DMS114 treated with DMSO at 0.1 percent for 48 hours (cell line): ENCODE measurements at regions not wholly inside any gene's neighbourhood (a gene's known extent, or its start where the extent isn't known, plus 50 kb on each side); places are given as distances from the start of the nearest gene placed in this dataset.
"Not testable (repeated sequence)": the region's sequence is repeated elsewhere in the genome, so short reads cannot be mapped to it uniquely, and the experiment has no call there.

Source experiments
- DNase-seq: peaks from one replicate; lab custom pipeline; 2025; ENCODE audit not compliant: unreplicated experiment; lab: John Stamatoyannopoulos, UW

DNA sequence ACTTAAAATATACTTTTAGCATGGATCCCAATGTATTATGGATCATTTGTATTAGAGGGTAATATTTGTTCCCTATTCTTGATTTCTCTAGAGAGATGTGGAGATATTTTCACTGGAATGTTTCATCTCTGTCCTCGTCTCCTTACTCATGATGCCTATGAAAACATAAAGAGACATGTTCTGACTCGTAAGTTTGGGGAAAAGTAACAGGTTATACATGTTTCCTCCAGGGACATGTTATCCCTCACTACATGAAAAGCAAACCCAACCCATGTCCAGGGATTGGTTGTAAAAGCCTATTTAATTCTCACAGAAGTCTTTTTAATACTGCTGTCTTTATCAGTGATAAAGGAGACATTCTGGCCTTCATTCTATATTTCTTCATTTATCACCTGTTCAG lies 621.4 kb downstream of the GABRG1 start:
- no peak for DNase-seq

DNA sequence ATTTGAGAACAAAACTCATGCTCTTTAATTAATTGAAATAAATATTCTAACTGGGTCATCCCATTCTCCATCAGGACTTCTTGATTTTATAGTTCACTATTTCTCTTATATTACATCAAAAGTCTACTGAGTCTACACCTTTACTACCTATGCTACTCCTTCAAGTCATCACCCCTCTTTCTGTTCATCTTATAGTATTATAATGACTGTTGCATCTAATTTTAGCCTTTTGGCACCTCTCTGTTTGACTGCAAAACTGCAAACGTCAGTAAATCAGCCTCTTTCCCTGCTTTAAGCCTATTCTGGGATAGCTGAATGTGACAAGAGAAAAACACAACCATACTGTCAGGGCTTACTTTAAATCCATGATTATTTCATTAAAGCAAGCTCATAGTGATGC lies 639.1 kb downstream of the GABRG1 start:
- DNase-seq = no peak

DNA sequence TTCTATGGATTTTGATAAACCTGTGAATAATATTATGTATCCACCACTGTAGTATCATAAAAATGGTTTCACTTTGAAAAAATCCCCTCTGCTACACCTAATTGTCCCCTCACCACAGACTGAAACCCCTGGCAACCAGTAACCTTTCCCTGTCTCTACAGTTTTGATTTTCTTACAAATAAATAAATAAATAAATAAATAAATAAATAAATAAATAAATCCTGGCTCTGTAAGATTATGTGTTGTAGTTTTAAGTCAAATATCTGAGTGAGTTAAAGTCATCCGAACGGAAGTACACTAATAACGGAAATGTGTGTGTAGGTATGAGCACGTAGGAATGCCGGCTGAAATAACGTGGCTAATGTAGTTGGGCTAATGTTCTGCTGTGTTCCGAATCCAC lies 641.5 kb downstream of the GABRG1 start:
- no peak for DNase-seq

DNA sequence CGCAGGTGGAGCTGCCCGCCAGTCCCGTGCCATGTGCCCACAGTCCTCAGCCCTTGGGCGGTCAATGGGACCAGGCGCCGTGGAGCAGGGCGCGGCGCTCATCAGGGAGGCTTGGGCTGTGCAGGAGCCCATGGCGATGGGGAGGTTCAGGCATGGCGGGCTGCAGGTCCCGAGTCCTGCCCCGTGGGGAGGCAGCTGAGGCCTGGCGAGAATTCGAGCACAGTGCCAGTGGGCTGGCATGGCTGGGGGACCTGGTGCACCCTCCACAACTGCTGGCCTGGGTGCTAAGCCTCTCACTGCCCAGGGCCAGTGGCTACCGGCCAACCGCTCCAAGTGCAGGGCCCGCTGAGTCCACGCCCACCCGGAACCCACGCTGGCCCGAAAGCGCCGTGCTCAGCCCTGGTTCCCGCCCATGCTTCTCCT lies 646.5 kb downstream of the GABRG1 start:
- no peak for DNase-seq

DNA sequence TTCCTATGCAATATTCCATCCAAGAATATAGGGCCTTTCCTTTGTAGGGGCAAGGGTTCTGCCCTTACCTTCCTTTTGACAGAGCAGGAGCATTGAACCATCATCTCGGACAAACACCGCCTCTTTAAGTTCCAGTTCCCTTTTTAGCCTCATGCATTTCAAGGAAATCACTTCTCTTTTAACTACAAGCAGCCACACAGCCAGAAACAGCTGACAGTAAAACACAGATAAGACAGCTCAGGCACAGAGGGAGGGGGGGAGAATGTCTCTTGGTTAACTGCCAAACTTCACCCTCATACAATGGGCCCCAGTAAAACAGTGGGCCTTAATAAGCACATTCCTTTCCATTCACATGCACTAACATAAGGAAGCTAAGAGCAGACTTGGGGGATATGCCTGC lies 648.3 kb downstream of the GABRG1 start:
- DNase-seq = no peak

DNA sequence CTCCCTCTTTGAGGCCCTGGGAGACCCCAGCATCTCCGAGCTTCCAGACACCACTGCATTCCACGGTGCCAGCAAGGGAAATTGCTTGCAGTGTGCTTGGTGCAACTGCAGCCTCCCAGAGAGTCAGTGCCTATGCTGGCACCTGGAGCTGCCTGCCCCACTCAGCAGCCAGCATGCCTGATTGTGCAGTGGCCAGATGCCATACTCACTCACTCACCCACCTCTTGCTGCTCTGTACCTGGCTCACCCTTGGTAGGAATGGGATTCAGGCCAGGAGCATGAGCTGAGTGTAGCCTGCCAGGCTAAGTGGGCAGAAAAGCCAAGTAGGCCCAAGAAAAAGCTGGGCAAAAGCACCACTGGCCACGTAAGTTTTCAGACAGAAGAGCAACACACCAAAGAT lies 651.4 kb downstream of the GABRG1 start:
- no peak for DNase-seq

DNA sequence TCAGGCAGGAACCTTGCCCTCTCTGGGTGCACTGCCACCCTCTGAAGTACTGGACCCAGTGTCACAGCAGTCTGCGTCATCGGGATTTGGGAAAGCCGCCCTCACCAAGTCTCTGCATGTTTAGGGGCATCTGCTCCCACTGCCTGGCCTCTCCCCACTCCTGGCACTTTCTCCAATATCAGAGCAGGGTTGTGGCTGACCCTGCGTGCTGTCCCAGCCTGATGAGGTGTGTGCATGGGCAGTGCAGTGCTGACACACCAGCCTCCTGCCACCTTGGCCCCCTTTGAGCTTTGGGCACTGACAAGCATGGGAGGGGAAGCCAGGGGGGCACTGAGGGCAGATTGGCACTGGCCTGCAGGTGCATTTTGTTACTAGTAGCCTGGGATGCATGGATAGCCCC lies 652.5 kb downstream of the GABRG1 start:
- DNase-seq = no peak

DNA sequence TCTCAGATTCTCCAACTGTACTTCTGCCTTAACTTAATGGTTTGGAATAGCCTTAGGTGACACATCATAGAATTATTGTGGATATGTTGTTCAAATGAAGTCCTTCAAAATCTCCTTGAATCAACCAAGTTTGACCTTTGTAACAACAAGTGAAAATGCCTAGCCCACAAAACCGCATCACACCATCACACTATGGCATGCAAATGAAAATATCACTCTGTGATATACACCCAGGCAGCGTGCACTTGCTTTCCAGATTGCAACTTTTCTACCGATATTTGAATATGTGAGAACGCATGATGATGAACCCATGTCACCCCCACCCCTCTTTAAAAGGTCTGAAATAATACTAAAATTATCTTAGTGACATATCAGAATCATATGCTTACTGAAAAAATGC lies 656.7 kb downstream of the GABRG1 start:
- no peak for DNase-seq

DNA sequence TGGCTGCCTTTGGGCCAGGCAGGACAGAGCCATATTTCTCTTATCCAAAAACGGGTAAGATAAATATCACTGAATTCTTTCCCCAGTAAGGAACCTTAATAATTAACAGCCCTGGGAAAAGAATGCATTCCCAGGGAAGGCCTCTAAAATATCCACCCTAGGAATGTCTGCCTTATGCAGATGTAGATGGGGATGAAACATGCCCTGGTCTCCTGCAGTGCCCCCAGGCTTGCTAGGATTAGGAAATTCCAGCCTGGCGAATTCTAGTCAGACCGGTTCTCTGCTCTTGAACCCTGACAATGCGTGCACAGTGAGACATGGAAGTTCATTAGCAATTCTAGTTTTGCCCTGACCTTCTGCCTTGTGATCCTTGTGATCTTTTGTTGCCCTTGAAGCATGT lies 663.7 kb downstream of the GABRG1 start:
- DNase-seq = not testable (repeated sequence)

DNA sequence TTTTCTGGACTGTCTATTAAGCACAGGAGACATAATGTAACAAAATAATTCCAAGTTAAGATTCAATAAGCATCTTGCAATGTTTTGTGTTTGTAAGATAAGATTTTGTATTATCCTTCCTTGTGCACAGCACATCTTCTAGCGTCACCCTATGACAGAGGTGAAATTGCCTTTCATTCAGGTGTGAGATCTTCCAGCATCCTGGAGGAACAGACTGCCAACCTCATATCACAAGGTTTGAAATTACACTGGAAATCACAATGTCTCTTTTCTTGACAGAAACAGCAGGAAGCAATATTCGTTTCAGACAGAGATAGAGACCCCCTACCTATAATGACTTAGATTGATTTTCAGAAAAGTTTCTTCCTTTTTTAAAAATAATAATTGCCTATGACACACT lies 668.6 kb downstream of the GABRG1 start:
- no peak for DNase-seq

DNA sequence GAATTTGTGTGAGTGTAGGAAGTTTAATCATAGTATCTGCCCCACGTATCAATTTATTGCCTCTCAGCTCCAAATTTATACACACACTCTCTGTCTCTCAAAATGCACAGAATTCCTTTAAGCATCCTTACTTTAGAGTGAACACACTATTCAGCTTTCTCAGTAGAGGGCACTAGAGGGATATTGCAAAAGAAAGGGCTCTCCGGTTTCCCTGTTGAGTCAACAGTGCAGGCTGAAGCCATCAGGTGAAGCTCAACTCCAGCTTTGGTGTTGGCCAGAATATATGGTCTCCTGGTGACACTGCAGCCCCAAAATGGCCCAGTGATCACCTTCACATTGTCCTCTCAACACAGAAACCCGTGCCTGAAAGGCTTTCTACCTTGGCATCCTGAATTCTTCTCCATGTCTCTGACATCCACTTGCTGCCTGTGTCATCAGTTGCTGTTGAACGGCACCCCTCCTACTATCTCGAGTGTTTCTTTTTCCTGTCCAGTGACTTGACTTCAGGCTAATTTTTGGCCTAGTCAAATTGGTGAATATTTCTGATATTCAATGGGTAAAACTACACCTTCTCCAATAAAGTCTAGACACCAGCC lies 670.5 kb downstream of the GABRG1 start:
- DNase-seq = peak; percentile 4

DNA sequence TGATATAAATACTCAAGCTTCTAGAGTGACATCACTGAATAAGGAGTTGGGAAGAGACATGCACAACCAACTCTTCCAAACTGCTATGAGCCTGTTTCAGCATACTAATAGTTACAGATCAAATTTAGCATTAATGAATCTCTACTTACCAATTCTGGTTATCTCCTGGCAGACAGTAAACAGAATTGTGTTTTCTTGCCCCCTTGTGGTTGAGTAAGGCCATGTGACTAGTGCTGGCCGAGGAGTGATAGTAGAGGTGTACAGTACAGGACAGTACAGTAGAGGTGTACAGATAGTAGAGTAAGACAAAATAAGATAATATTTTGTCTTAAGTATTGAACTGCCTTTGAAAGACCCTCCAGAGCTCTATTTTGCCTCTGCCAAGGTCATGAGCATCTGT lies 681.4 kb downstream of the GABRG1 start:
- no peak for DNase-seq

DNA sequence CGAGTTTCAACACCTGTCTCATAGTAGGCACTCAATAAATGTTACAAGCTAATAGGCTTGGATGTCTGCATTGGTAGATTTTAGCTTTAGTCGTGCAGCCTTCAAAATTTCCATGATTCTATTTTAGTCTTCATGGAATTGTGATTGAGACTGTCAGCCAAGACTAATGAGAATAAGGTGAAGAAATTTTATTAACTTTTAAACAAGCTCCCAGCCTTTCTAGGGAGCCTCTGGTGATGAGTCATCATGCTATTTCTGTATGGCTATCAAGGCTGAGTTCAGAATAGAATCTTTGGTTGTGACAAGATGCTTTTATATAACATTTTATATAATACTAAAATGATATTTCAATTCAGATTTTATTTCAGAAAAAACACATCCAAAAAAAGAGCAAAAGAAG lies 685.8 kb downstream of the GABRG1 start:
- DNase-seq = no peak

DNA sequence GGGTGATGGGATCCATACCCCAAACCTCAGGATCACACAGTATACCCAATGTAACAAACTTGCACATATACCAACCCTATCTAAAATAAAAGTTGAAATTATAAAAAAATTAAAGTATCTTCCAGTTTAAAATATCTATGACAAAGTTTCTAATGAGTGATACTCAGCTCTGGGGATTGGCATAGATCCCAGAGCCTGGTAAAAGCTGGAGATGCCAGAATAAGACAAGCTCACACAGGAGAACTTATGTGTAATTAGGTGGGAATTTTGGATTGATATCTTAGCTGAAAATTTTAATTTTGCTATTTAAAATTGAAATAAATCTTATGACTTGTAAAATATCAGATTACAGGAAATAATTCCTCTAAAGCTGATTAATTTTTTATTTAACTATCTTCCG lies 686.5 kb downstream of the GABRG1 start:
- DNase-seq = no peak

DNA sequence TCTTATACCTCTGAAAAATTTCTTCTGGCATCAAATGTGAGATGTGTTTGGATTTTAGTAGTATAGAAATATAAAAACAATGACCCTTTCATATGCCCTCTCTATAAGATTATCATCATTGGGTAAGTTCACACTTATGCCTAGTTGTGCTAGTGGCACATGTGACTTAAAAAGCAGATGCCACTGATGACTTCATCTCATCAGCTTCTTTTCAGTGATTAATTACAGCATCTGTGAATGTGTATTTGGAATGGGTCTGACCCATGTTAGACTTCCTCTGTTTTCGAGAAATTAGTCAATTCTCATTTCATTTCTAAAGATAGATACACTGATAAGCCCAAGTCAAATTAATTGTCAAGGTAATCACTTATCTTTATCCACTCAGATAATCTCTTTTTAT lies 698.7 kb downstream of the GABRG1 start:
- DNase-seq = no peak

DNA sequence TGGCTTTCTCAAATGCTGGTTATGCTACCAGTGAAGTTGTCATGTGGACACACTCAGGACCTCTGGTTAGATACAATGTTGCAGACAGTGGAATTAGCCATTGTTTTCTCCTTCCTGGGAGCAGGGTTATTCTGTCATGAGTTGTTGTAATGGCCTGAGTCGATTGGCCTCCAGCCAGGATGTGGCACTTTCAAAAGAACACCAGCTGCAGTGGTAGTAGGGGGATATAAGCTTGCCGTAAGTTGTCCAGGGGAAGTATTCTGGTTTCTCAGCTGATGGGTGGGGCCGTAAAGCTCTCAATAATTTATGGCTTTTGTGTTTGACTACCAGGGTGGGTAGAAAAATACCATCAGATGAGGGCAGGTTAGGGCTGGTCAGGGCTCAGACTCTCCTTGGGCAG lies 697.5 kb upstream of the GNPDA2 start:
- no peak for DNase-seq

DNA sequence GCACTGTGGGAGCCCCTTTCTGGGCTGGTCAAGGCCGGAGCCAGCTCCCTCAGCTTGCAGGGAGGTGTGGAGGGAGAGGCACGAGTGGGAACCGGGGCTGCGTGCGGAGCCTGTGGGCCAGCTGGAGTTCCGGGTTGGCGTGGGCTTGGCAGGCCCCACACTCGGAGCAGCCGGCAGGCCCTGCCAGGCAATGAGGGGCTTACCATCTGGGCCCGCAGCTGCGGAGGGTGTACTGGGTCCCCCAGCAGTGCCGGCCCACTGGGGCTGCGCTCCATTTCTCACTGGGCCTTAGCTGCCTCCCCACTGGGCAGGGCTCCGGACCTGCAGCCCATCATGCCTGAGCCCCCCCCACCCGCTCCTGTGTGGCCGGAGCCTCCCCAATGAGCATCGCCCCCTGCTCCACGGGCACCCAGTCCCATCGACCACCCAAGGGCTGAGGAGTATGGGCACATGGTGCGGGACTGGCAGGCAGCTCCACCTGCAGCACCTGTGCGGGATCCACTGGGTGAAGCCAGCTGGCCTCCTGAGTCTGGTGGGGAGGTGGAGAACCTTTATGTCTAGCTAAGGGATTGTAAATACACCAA lies 693.8 kb upstream of the GNPDA2 start:
- not testable (repeated sequence) for DNase-seq

DNA sequence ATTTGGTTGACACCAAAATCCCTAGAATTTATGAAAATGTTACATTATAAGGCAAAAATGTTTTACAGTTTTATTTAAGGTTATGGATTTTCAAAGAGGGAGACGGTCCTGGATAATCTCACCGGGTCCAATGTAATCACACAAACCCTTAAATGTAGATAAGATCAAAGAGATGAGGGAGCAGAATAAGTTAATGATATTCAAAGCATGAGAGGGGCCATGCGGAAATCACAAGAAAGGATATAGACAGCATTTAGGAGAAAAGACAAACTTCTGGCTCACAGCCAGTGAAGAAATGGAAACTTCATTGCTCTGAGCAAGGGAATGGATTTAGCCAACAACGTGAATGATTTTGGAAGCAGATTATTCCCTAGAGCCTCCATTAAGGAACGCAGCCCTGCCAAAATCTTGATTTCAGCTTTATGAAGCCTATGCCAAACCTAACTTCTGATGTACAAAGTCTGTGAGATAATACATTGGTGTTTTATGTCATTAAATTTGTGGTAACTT lies 684.4 kb upstream of the GNPDA2 start:
- DNase-seq = no peak

DNA sequence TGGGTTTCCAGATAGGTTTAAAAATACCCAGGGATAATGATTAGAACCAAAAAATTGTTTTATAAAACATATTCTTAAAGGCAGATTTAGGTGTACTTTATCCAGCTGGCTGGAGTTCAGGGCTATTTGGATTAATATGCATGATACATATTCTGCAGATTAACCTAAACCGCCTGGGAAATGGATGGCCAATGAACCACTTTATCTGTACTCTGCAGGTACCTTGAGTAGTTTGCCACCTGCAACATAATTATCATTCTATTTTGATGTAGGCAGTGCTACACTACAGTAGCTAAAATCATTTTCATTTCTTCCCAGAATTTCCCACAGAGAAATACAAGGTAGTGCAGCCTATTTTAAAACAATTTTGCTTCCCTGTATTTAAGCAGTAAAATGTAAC lies 683.2 kb upstream of the GNPDA2 start:
- DNase-seq = no peak

DNA sequence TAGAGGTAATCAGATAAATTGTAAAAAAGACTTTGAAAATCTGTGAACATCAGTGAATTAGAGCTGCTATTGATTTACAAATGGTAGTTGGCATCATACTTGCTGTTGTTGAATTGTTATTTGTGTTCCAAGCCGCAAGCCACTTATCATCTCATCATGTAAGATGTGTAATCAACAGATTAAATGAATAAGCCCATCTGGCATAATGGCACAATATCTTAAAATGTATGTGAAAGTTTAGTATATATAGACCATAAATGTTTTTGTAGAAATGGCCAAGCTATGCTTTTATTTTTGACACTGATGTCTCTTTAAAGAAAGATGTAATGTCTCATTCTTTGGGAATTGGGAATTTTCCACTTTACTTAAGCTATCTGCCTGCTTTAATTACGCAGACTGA lies 682.6 kb upstream of the GNPDA2 start:
- DNase-seq = no peak

DNA sequence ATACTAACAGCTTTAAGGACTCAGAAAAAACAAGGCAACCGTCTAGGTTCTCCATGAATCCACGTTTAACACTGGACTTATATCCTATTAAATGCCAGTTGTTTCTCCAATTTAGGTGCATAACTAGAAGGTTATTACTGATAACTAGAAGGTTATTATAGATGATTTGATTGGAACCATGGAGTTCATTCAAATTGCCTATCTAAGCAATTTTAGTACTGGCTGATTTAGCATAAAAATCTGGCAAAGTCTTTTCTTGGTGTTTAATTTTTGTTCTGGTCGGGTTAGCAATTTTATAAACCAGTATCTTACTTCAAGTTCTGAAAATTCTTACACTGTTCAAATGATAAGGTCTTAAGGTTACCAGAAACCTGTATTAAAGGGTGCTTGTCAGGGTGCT lies 672.8 kb upstream of the GNPDA2 start:
- DNase-seq = no peak

DNA sequence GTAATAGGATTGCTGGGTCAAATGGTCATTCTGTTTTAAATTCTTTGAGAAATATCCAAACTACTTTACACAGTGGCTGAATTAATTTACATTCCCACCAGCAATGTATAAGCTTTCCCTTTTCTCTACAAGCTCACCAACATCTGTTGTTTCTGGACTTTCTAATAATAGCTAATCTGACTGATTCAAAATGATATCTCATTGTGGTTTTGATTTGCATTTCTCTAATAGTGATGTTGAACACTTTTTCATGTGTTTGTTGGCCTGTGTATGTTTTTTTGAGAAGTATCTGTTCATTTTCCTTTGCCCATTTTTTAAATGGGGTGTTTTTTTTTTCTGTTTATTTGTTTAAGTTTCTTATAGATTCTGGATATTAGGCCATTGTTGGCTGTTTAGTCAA lies 659.0 kb upstream of the GNPDA2 start:
- no peak for DNase-seq

DNA sequence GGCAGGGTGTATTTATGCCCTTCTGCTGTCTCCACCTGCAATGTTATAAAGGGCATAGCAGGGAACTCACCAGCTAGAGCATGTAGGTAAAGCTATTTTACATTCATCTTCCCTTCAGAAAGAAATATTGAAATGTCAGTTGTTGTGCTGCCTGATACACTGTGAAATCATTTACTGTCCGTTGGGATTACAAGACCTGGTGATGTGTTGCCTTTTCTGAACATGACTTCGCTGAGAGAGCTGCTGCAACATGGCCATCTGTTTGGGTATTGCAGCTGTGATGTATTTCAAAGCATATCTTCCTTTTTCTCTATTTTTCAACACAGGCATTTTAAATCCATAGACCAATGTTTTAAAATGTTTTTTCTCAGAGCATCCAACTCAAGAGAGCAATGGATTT lies 644.1 kb upstream of the GNPDA2 start:
- no peak for DNase-seq
